Prostate gland (tissue), 2 donors: ENCODE measurements at regions not wholly inside any gene's neighbourhood (a gene's known extent, or its start where the extent isn't known, plus 50 kb on each side); places are given as distances from the start of the nearest gene placed in this dataset.

Experiments used
- CTCF ChIP-seq, 4 experiments: fragments of 200-600 bp in 2 of 4; fragments of 450-650 bp in 2 of 4; sonication (generic) in 2 of 4; IDR thresholded peaks; 1 replicate in 3 of 4; 2 replicates in 1 of 4; pipeline ENCODE4 v1.5.1; 2016 to 2019; ENCODE audit warnings: antibody characterized with exemption in 4 of 4, mild to moderate bottlenecking in 2 of 4, moderate library complexity in 2 of 4
- POLR2A ChIP-seq: fragments of 450-650 bp; IDR thresholded peaks from one replicate; pipeline ENCODE4 v1.6.1; 2016; ENCODE audit warnings: antibody characterized with exemption, mild to moderate bottlenecking

- TF ChIP-seq CTCF (IDR thresholded peaks at IDR 0.05) (no peak), POLR2A (no peak)
Observed at GRCh38 chr4:53649357-53649756, 58.1 kb upstream of the LNX1 start.
